ENCODE measurements at regions not wholly inside any gene's neighbourhood (a gene's known extent, or its start where the extent isn't known, plus 50 kb on each side); places are given as distances from the start of the nearest gene placed in this dataset.

GRCh38 chr7:25851332-25852210 lies 300.4 kb upstream of the NFE2L3 start:
- FAIRE-seq (no peak), DNase-seq (ENCODE audit: insufficient read length, low spot score) (no peak)
- TF ChIP-seq CTCF (IDR thresholded peaks at IDR 0.05; ENCODE audit: insufficient read depth, missing control alignments), result peak; percentile 87

GRCh38 chr7:25852211-25852938 lies 299.6 kb upstream of the NFE2L3 start:
- no peak for TF ChIP-seq CTCF (IDR thresholded peaks at IDR 0.05; ENCODE audit: insufficient read depth, missing control alignments)
- FAIRE-seq, result no peak
- no peak for DNase-seq (ENCODE audit: insufficient read length, low spot score)

- no peak for TF ChIP-seq CTCF (IDR thresholded peaks at IDR 0.05; ENCODE audit: insufficient read depth, missing control alignments)
Observed at GRCh38 chr7:25852939-25853271, 299.1 kb upstream of the NFE2L3 start.

GRCh38 chr7:25853314-25853713 lies 298.7 kb upstream of the NFE2L3 start:
- TF ChIP-seq CTCF (IDR thresholded peaks at IDR 0.05; ENCODE audit: insufficient read depth, missing control alignments), result no peak
- FAIRE-seq (no peak), DNase-seq (ENCODE audit: insufficient read length, low spot score) (no peak)

More at GRCh38 chr7:25852939-25853271, 299.1 kb upstream of the NFE2L3 start:
- DNase-seq (ENCODE audit: insufficient read length, low spot score), result no peak
- no peak for FAIRE-seq

- DNase-seq (ENCODE audit: insufficient read length, low spot score), result no peak
- no peak for FAIRE-seq
- TF ChIP-seq CTCF (IDR thresholded peaks at IDR 0.05; ENCODE audit: insufficient read depth, missing control alignments), result no peak
Observed at GRCh38 chr7:25854059-25854458, 297.9 kb upstream of the NFE2L3 start.

GRCh38 chr7:25854608-25855497 lies 297.1 kb upstream of the NFE2L3 start:
- FAIRE-seq (peak; percentile 85), DNase-seq (ENCODE audit: insufficient read length, low spot score) (no peak)
- TF ChIP-seq CTCF (IDR thresholded peaks at IDR 0.05; ENCODE audit: insufficient read depth, missing control alignments), result peak; percentile 62

Data from D721Med (cell line).